Liver (tissue), 3 donors: ENCODE measurements at regions not wholly inside any gene's neighbourhood (a gene's known extent, or its start where the extent isn't known, plus 50 kb on each side); places are given as distances from the start of the nearest gene placed in this dataset.

Experiments
- CTCF ChIP-seq: fragments of 150-350 bp; IDR thresholded peaks from 2 replicates; pipeline ENCODE4 v1.5.1; 2017; ENCODE audit warnings: improper control_type of control experiment, low read depth, low read length; ENCODE audit not compliant: missing input control
- EGR1 ChIP-seq, 2 donors: IDR thresholded peaks; 2 replicates each; pipeline ENCODE4 v1.6.1; 2016 to 2018; ENCODE audit warnings: antibody characterized with exemption in 2 of 2, low read depth in 2 of 2
- GABPA ChIP-seq, 2 donors: IDR thresholded peaks in 1 of 2; conservative IDR thresholded peaks in 1 of 2; 2 replicates each; pipeline ENCODE4 v1.6.1; 2016; ENCODE audit warnings: antibody characterized with exemption in 2 of 2, mild to moderate bottlenecking in 1 of 2, moderate library complexity in 1 of 2
- YY1 ChIP-seq: IDR thresholded peaks from 2 replicates; pipeline ENCODE4 v1.6.1; 2016; ENCODE audit warnings: antibody characterized with exemption, mild to moderate bottlenecking
- TF ChIP-seq, protein P1 (sequence below): IDR thresholded peaks from 2 replicates; pipeline ENCODE4 v1.6.1; 2016; ENCODE audit warnings: antibody characterized with exemption
- donor health status: healthy.
- donor health status: healthy.

DNA sequence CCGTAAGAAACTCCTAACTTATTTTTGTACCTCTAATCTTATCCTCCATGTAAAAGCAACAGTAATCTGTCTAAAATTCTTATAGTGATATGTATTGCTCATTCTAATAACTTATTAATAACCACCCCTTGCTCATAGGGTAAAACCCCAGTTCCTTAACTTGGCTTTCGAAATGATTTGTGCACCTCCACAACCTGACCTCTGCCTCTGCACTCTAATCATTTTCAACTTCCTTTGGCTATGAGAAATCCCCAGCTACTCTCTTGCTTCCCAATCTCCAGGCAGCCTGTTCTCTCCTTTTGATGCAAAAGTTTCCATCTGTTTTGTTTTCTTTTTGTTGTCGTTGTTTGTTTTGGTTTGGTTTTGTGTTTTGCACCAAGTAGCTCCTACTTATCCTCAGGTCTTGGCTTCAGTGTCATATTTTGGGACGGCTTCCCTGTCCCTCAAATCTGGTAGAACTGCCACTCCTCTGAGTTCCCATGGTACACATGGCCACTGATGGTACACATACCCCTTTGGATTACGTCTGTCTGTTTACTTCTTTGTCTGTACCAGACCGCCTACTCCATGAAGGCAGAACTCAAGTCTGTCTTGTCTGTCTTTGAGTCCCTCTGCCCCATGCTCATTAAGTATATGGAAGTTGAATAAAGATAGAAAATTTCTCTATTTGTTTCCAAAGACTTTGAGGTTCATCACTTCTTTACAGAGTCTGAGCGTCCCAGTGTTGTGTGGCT lies 105.6 kb upstream of the TGFBR2 start:
- TF ChIP-seq EGR1 (IDR thresholded peaks at IDR 0.05; ENCODE audit: low read depth in 2 of 2) (no peak), GABPA (IDR thresholded peaks at IDR 0.05 in 1 of 2, conservative IDR thresholded peaks at IDR 0.05 in 1 of 2) (no peak), YY1 (no peak), CTCF (no peak)
- TF ChIP-seq, protein P1, sequence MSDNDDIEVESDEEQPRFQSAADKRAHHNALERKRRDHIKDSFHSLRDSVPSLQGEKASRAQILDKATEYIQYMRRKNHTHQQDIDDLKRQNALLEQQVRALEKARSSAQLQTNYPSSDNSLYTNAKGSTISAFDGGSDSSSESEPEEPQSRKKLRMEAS, result no peak
